Left ventricle myocardium superior (tissue), 1 donor: ENCODE measurements at regions not wholly inside any gene's neighbourhood (a gene's known extent, or its start where the extent isn't known, plus 50 kb on each side); places are given as distances from the start of the nearest gene placed in this dataset.
"Not testable (repeated sequence)": the region's sequence is repeated elsewhere in the genome, so short reads cannot be mapped to it uniquely, and the experiment has no call there.

Experiments used
- ATAC-seq: fragments of 200-7000 bp; cut with Tn5 transposase; one replicate; pipeline ENCODE4 v1.9.1; 2020; ENCODE audit warnings: mild to moderate bottlenecking, moderate library complexity
- DNase-seq: peaks from one replicate; pipeline ENCODE4 v3.0.0-alpha.2; 2020
- intact Hi-C: fragments of 100-400 bp; cut with micrococcal nuclease; formaldehyde crosslinking; loops from one replicate; pipeline ENCODE4 v1.11.0; 2022
- donor health status: DM: no; HTN: yes; CAD: no; lungs with severe emphysema.

DNA sequence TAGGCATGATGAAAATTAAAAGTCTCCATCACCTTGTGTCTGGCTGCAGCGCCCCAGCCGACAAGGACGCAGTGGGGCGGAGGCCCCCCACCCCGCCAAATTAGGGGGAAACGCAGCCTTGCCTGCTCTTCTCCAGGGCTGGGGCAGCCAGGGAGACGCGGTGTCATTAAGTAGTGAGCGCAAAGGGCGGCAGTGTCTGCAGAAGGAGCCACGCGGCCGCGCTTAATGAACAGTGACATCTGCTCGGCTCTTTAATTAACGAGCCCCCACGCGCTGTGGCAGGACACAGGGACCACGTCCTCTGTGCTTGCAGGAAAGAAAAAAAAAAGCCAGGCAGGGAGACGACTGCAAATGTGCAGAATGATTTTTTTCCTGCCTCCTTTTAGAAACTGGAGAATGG is 93.4 kb upstream of the NCOR2 start:
- ATAC-seq, result no peak
- DNase-seq, result peak; percentile 28
- intact Hi-C loops, result no loop called here

DNA sequence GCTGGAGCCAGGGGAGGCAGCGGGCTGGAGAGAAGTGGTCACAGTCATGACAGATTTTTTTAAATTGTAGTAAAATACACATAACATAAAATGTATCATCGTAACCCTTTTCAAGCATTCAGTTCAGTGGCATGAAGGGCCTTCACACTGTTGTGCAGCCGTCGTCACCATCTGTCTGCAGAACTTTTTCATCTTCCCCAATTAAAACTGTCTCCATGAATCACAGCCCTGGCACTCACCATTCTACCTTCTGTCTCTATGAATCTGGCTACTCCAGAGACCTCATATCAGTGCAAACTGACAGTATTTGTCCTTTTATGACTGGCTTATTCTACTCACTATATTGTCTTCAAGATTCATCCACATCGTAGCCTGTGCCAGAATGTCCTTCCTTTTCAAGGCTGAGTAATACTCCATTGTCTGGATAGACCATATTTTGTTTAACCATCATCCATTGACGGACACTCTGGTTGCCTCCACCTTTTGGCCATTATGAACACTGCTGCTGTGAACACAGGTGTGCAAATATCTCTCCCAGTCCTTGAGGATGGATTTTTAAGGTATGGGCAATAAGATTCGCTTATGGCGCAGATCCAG is 91.5 kb upstream of the NCOR2 start:
- no peak for DNase-seq
- intact Hi-C loops, result no loop called here
- no peak for ATAC-seq

DNA sequence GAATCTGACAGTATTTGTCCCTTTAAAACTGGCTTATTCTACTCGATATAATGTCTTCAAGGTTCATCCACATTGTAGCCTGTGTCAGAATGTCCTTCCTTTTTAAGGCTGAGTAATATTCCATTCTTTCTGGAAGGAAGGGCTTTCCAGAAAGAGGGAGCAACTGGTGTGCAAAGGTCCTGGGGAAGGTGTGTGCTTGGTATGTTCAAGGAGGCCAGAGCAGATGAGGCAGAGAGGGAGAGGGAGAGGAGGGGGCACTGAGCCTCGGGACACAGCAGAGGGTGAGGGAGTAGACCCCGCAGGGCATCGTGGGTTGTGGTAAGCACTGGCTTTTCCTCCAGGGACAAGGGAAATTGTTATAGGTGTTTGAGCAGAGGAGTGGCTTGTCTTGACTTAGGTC is 90.9 kb upstream of the NCOR2 start:
- no peak for ATAC-seq
- no peak for DNase-seq
- intact Hi-C loops, result no loop called here

GRCh38 chr12:124656947-124657434 is 89.6 kb upstream of the NCOR2 start:
- DNase-seq, result no peak
- no peak for ATAC-seq
- intact Hi-C loops, result no loop called here

DNA sequence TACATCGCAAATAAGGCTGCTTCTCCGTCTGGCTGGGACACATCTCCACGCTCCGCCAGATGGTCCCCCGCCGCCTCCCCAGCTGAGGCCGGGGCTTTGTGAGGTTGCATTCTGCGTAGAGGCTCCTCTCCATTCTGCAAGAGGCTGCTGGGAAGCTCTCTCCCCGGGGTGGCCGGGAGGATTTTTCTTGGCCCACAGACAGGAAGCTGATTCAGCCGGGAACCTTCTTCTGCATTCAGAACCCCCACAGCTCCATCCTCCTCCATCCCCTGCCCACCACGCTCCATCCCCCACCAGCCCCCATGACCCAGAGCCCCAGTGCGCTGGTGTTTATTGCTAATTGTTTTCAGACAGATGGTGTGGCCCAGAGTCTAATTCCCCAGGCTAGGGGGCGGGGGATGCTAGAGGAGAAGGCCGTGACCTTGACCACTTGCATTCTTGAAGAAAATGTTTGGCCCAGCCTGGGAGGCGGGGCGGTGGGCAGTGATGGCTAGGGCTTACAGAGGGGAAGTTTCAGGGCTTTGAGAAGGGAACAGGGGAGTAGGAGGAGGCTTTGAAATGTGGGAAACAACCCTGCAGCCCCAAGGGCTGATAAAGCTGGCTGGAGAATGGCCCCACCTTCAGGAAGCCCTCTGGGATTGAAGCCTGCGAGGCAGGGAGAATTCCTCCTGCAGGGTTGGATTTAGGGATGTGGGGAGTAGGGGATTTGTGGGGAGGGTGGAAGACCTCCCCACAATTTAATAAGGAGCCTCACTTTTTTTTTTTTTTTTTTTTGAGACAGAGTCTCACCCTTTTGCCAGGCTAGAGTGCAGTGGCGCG is 88.5 kb upstream of the NCOR2 start:
- DNase-seq (peak; percentile 88), ATAC-seq (peak; percentile 84)
- intact Hi-C loops, result no loop called here

- peak; percentile 78 for ATAC-seq
- peak; percentile 85 for DNase-seq
- intact Hi-C loops, result no loop called here
Observed at GRCh38 chr12:124655048-124655697, 87.8 kb upstream of the NCOR2 start.

- no peak for ATAC-seq
- intact Hi-C loops, result no loop called here
- no peak for DNase-seq
Observed at GRCh38 chr12:124654666-124655047, 87.2 kb upstream of the NCOR2 start.

GRCh38 chr12:124653169-124653931 is 85.9 kb upstream of the NCOR2 start:
- DNase-seq (peak; percentile 64), ATAC-seq (no peak)
- intact Hi-C loops, result no loop called here

DNA sequence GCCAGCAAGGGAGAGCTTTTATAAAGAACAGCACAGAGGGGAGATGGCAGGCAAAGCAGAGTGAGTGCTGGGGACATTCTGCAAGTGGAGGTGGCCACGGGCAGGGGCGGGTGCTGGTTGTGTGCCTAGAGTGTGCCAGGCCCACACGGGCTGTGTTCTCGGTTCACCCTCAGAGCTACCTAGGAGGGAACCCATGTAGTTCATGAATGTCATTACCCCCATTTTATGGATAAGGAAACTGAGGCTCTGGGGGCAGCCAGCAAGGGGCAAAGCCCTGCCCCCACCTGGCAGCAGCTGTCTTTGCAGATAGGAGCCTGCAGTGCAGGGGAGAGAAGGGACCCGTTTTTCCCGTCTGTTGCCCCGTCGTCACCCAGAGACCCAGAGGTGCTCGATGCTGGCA is 85.2 kb upstream of the NCOR2 start:
- ATAC-seq, result no peak
- intact Hi-C loops, result no loop called here
- DNase-seq, result no peak

- DNase-seq, result no peak
- intact Hi-C loops, result no loop called here
- ATAC-seq, result no peak
Observed at GRCh38 chr12:124651516-124652273, 84.3 kb upstream of the NCOR2 start.

GRCh38 chr12:124650912-124651311 is 83.5 kb upstream of the NCOR2 start:
- ATAC-seq (peak; percentile 27), DNase-seq (peak; percentile 54)
- intact Hi-C loops, result no loop called here

- ATAC-seq, result no peak
- intact Hi-C loops, result no loop called here
- DNase-seq, result no peak
Observed at GRCh38 chr12:124648710-124649384, 81.4 kb upstream of the NCOR2 start.

DNA sequence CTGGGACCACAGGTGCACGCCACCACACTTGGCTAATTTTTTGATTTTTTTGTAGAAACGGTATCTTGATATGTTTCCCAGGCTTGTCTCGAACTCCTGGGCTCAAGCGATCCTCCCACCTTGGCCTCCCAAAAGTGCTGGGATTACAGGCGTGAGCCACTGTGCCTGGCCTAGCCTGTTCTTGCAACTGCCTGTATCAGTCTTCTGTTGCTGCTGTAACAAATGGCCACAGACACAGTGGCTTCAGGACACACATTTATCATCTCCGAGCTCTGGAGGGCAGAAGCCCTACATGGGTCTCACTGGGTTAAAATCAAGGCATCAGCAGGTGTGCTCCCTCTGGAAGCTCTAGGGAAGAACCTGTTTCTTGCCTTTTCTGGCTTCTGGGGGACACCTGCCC is 79.9 kb upstream of the NCOR2 start:
- intact Hi-C loops, result no loop called here
- ATAC-seq (no peak), DNase-seq (no peak)

GRCh38 chr12:124646385-124647230 is 79.2 kb upstream of the NCOR2 start:
- intact Hi-C loops, result no loop called here
- DNase-seq, result peak; percentile 47
- ATAC-seq, result no peak

- no peak for DNase-seq
- intact Hi-C loops, result no loop called here
Observed at GRCh38 chr12:124645530-124646244, 78.3 kb upstream of the NCOR2 start.

GRCh38 chr12:124643768-124644167 is 76.4 kb upstream of the NCOR2 start:
- DNase-seq, intact Hi-C loops, ATAC-seq: not testable (repeated sequence)

More at GRCh38 chr12:124645530-124646244, 78.3 kb upstream of the NCOR2 start:
- ATAC-seq, result no peak

GRCh38 chr12:124642105-124642504 is 74.7 kb upstream of the NCOR2 start:
- ATAC-seq (no peak), DNase-seq (no peak)
- intact Hi-C loops, result no loop called here
